Vagina (tissue), 2 donors: ENCODE measurements at regions not wholly inside any gene's neighbourhood (a gene's known extent, or its start where the extent isn't known, plus 50 kb on each side); places are given as distances from the start of the nearest gene placed in this dataset.

Experiments used
- CTCF ChIP-seq, 3 experiments: fragments of 450-650 bp in 2 of 3; fragments of 200-600 bp in 1 of 3; sonication (generic) in 1 of 3; IDR thresholded peaks; one replicate each; pipeline ENCODE4 v1.5.1; 2017 to 2019; ENCODE audit warnings: antibody characterized with exemption in 3 of 3, mild to moderate bottlenecking in 2 of 3, moderate library complexity in 2 of 3
- POLR2AphosphoS5 ChIP-seq, 2 donors: sonication (generic); formaldehyde crosslinking; IDR thresholded peaks; one replicate each; pipeline ENCODE4 v1.9.0; 2017; ENCODE audit warnings: antibody characterized with exemption in 2 of 2, mild to moderate bottlenecking in 2 of 2, low read depth in 1 of 2; ENCODE audit not compliant: insufficient read depth in 1 of 2

- no peak for TF ChIP-seq CTCF (IDR thresholded peaks at IDR 0.05)
- no peak for TF ChIP-seq POLR2AphosphoS5 (IDR thresholded peaks at IDR 0.05; ENCODE audit: insufficient read depth in 1 of 2, low read depth in 1 of 2)
Measured at GRCh38 chr9:106404137-106404536, 458.8 kb upstream of the ZNF462 start.
